HG03378 (cell line): ENCODE measurements at regions not wholly inside any gene's neighbourhood (a gene's known extent, or its start where the extent isn't known, plus 50 kb on each side); places are given as distances from the start of the nearest gene placed in this dataset.

ENCODE experiments used
- ATAC-seq: cut with Tn5 transposase; IDR thresholded peaks from one replicate; pipeline ENCODE4 v1.9.1; 2021; ENCODE audit warnings: mild to moderate bottlenecking, moderate library complexity; ENCODE audit not compliant: unreplicated experiment

- no peak for ATAC-seq
Measured at GRCh38 chr11:104658177-104658576, 240.1 kb downstream of the CASP12 start.

GRCh38 chr11:104657083-104657482 is 241.2 kb downstream of the CASP12 start:
- ATAC-seq, result no peak

GRCh38 chr11:104655066-104655465 is 243.2 kb downstream of the CASP12 start:
- ATAC-seq, result no peak

GRCh38 chr11:104654181-104654813 is 244.0 kb downstream of the CASP12 start:
- ATAC-seq, result no peak

- ATAC-seq, result no peak
Measured at GRCh38 chr11:104653407-104653806, 244.9 kb downstream of the CASP12 start.

GRCh38 chr11:104652996-104653395 is 245.3 kb downstream of the CASP12 start:
- ATAC-seq, result no peak

- ATAC-seq, result no peak
Measured at GRCh38 chr11:104650234-104650633, 248.0 kb downstream of the CASP12 start.

- ATAC-seq, result no peak
Measured at GRCh38 chr11:104649002-104649401, 249.3 kb downstream of the CASP12 start.

GRCh38 chr11:104645261-104646222 is 252.7 kb downstream of the CASP12 start:
- no peak for ATAC-seq

GRCh38 chr11:104637662-104638170 is 260.5 kb downstream of the CASP12 start:
- no peak for ATAC-seq

GRCh38 chr11:104633226-104633625 is 265.0 kb downstream of the CASP12 start:
- ATAC-seq, result no peak

GRCh38 chr11:104630352-104630751 is 267.9 kb downstream of the CASP12 start:
- no peak for ATAC-seq

- no peak for ATAC-seq
Measured at GRCh38 chr11:104625246-104625645, 273.0 kb downstream of the CASP12 start.

- ATAC-seq, result no peak
Measured at GRCh38 chr11:104624021-104624420, 274.2 kb downstream of the CASP12 start.

GRCh38 chr11:104623518-104623917 is 274.7 kb downstream of the CASP12 start:
- ATAC-seq, result no peak

- ATAC-seq, result no peak
Measured at GRCh38 chr11:104620991-104621390, 277.3 kb downstream of the CASP12 start.

GRCh38 chr11:104619751-104620150 is 278.5 kb downstream of the CASP12 start:
- ATAC-seq, result no peak

- no peak for ATAC-seq
Measured at GRCh38 chr11:104618954-104619353, 279.3 kb downstream of the CASP12 start.

GRCh38 chr11:104614961-104615360 is 283.3 kb downstream of the CASP12 start:
- ATAC-seq, result no peak

- ATAC-seq, result no peak
Measured at GRCh38 chr11:104614117-104614680, 284.1 kb downstream of the CASP12 start.

- no peak for ATAC-seq
Measured at GRCh38 chr11:104610635-104611034, 287.6 kb downstream of the CASP12 start.
